Gastroesophageal sphincter (tissue), 3 donors: ENCODE measurements at regions not wholly inside any gene's neighbourhood (a gene's known extent, or its start where the extent isn't known, plus 50 kb on each side); places are given as distances from the start of the nearest gene placed in this dataset.

Source experiments
- POLR2A ChIP-seq, 2 donors: fragments of 450-650 bp; IDR thresholded peaks; one replicate each; pipeline ENCODE4 v1.6.1; 2017; ENCODE audit warnings: antibody characterized with exemption in 2 of 2, mild to moderate bottlenecking in 2 of 2, moderate library complexity in 1 of 2
- TF ChIP-seq, protein P1 (sequence below), 4 experiments: fragments of 200-600 bp in 2 of 4; fragments of 450-650 bp in 2 of 4; sonication (generic) in 1 of 4; IDR thresholded peaks; one replicate each; pipeline ENCODE4 v1.5.1; 2017 to 2019; ENCODE audit warnings: antibody characterized with exemption in 4 of 4, mild to moderate bottlenecking in 2 of 4, moderate library complexity in 2 of 4

DNA sequence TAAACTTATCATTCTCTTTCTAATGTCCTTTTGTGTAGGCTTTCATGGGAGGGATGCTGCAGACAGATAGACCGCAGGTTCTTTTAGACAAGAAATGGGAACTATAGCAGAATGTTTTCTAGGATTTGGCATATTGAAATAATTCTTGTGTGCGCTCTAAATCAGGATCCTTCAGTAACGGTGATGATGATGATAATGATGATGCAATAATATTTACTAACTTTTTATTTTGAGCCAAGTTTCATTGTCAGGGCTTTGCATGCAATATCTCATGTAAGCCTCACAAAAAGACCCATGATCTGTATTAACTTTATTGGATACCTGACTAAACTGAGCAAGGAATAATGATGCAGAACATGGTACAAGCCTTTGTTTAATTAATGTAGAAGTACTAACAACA is 280.1 kb downstream of the HAO1 start:
- TF ChIP-seq, protein P1, sequence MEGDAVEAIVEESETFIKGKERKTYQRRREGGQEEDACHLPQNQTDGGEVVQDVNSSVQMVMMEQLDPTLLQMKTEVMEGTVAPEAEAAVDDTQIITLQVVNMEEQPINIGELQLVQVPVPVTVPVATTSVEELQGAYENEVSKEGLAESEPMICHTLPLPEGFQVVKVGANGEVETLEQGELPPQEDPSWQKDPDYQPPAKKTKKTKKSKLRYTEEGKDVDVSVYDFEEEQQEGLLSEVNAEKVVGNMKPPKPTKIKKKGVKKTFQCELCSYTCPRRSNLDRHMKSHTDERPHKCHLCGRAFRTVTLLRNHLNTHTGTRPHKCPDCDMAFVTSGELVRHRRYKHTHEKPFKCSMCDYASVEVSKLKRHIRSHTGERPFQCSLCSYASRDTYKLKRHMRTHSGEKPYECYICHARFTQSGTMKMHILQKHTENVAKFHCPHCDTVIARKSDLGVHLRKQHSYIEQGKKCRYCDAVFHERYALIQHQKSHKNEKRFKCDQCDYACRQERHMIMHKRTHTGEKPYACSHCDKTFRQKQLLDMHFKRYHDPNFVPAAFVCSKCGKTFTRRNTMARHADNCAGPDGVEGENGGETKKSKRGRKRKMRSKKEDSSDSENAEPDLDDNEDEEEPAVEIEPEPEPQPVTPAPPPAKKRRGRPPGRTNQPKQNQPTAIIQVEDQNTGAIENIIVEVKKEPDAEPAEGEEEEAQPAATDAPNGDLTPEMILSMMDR (IDR thresholded peaks at IDR 0.05): no peak
- no peak for TF ChIP-seq POLR2A (IDR thresholded peaks at IDR 0.05)
